Kidney tubule cell (primary cell): ENCODE measurements at regions not wholly inside any gene's neighbourhood (a gene's known extent, or its start where the extent isn't known, plus 50 kb on each side); places are given as distances from the start of the nearest gene placed in this dataset.
A peak's percentile ranks its signal among the peaks of the same experiment; 100 is the strongest.
"Not testable (repeated sequence)": the region's sequence is repeated elsewhere in the genome, so short reads cannot be mapped to it uniquely, and the experiment has no call there.

Experiments
- DNase-seq: peaks from one replicate; pipeline ENCODE4 v3.0.0-alpha.2; 2018; ENCODE audit warnings: low spot score

GRCh38 chr5:66348387-66349125, 204.5 kb downstream of the SREK1 start:
- no peak for DNase-seq

- no peak for DNase-seq
Observed at GRCh38 chr5:66351813-66352212, 207.7 kb downstream of the SREK1 start.

- peak; percentile 25 for DNase-seq
Observed at GRCh38 chr5:66353186-66353585, 209.1 kb downstream of the SREK1 start.

- no peak for DNase-seq
Observed at GRCh38 chr5:66354422-66354821, 210.3 kb downstream of the SREK1 start.

GRCh38 chr5:66356011-66356565, 212.0 kb downstream of the SREK1 start:
- peak; percentile 6 for DNase-seq

- DNase-seq = no peak
Observed at GRCh38 chr5:66358741-66359140, 214.6 kb downstream of the SREK1 start.

- DNase-seq = no peak
Observed at GRCh38 chr5:66361070-66361469, 217.0 kb downstream of the SREK1 start.

GRCh38 chr5:66362046-66362445, 217.9 kb downstream of the SREK1 start:
- peak; percentile 63 for DNase-seq

- no peak for DNase-seq
Observed at GRCh38 chr5:66362687-66363086, 218.6 kb downstream of the SREK1 start.

- DNase-seq = no peak
Observed at GRCh38 chr5:66363097-66363496, 219.0 kb downstream of the SREK1 start.

- DNase-seq = no peak
Observed at GRCh38 chr5:66364186-66364585, 220.1 kb downstream of the SREK1 start.

- no peak for DNase-seq
Observed at GRCh38 chr5:66365981-66366380, 221.9 kb downstream of the SREK1 start.

- DNase-seq = no peak
Observed at GRCh38 chr5:66367814-66368541, 223.9 kb downstream of the SREK1 start.

- DNase-seq = no peak
Observed at GRCh38 chr5:66368811-66369210, 224.7 kb downstream of the SREK1 start.

GRCh38 chr5:66377747-66378146, 218.4 kb upstream of the MAST4 start:
- no peak for DNase-seq

- no peak for DNase-seq
Observed at GRCh38 chr5:66378407-66378806, 217.8 kb upstream of the MAST4 start.

- no peak for DNase-seq
Observed at GRCh38 chr5:66382152-66382551, 214.0 kb upstream of the MAST4 start.

GRCh38 chr5:66405145-66405544, 191.0 kb upstream of the MAST4 start:
- not testable (repeated sequence) for DNase-seq

GRCh38 chr5:66406761-66407336, 189.3 kb upstream of the MAST4 start:
- peak; percentile 49 for DNase-seq

GRCh38 chr5:66407765-66408164, 188.4 kb upstream of the MAST4 start:
- no peak for DNase-seq

GRCh38 chr5:66408576-66408975, 187.6 kb upstream of the MAST4 start:
- no peak for DNase-seq

GRCh38 chr5:66410122-66410521, 186.1 kb upstream of the MAST4 start:
- no peak for DNase-seq

GRCh38 chr5:66411701-66412100, 184.5 kb upstream of the MAST4 start:
- DNase-seq = no peak
